T-helper 1 cell treated with Interleukin-12 subunit alpha and Interleukin-12 subunit beta and Interleukin-4 antibody, amounts not matched to agents 30 ng/mL and 1 ng/mL, for 36 hours (primary cell): ENCODE measurements at regions not wholly inside any gene's neighbourhood (a gene's known extent, or its start where the extent isn't known, plus 50 kb on each side); places are given as distances from the start of the nearest gene placed in this dataset.

Experiments used
- intact Hi-C: fragments of 100-400 bp; cut with micrococcal nuclease; formaldehyde crosslinking; loops from one replicate; pipeline ENCODE4 v1.15.1; 2024

- intact Hi-C loops: no loop called here
These were observed 188.1 kb downstream of the TMEM18 start for GRCh38 chr2:489084-489483.

DNA sequence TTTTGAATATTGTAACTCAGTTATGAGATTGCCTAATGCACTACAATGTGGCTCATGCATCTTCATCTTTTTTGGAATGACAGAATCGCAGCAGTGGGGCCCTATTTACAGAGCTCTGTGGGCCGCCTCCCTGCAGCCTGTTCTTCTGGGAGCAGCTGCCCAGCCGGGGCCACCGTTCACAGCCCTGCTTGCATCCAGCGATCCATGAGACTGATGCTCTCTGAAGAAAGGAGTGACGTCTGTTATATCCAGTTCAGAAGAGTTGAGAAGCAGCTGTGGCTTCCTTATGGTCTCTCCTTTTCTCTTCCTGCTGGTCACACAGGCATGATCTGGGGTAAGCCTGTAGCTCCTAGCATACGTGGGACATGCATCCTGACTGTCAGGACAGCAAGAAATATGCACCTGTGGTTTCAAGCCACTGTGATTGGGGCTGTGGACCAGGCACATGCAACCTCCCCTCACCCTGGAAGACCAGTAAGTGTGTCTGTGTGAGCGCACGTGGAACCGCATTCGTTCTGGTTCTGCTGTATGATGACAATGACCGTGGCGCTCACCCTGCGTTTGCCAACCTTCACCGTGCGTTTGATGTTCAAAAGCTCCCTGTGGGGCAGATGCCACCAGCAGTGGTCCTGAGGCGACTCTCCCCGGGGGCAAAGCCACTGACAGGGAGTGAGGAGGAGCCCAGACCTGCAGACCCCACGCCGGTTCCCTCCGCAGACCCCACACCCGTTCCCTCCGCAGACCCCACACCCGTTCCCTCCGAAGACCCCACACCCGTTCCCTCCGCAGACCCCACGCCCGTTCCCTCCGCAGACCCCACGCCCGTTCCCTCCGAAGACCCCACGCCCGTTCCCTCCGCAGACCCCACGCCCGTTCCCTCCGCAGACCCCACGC is 189.8 kb downstream of the TMEM18 start:
- intact Hi-C loops: no loop called here

GRCh38 chr2:486371-486770 is 190.8 kb downstream of the TMEM18 start:
- intact Hi-C loops: no loop called here

GRCh38 chr2:481388-481787 is 193.5 kb upstream of the ALKAL2 start:
- intact Hi-C loops: no loop called here

- intact Hi-C loops: no loop called here
These were observed 191.7 kb upstream of the ALKAL2 start for GRCh38 chr2:479490-480176.

GRCh38 chr2:479031-479430 is 191.1 kb upstream of the ALKAL2 start:
- intact Hi-C loops: no loop called here

DNA sequence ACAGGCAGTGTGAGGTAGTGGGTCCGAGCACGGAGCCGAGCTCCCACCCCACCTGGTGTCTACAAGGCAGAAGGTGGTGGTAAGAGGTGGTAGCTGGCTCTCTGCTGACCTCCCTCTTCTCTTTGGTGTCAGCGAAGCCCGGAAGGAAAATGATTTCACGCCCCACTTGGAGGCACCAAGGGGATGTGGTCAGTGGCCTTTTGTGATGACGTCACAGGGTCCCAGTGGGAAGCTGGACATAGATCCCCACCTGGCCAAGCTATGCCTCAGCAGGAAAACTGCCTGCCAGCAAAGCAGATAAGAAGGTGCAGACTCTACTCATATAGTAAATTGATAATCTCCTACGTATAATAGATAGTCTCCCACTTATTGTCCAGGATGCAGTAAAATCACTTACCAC is 183.7 kb upstream of the ALKAL2 start:
- intact Hi-C loops: no loop called here

GRCh38 chr2:469514-469913 is 181.6 kb upstream of the ALKAL2 start:
- intact Hi-C loops: no loop called here

DNA sequence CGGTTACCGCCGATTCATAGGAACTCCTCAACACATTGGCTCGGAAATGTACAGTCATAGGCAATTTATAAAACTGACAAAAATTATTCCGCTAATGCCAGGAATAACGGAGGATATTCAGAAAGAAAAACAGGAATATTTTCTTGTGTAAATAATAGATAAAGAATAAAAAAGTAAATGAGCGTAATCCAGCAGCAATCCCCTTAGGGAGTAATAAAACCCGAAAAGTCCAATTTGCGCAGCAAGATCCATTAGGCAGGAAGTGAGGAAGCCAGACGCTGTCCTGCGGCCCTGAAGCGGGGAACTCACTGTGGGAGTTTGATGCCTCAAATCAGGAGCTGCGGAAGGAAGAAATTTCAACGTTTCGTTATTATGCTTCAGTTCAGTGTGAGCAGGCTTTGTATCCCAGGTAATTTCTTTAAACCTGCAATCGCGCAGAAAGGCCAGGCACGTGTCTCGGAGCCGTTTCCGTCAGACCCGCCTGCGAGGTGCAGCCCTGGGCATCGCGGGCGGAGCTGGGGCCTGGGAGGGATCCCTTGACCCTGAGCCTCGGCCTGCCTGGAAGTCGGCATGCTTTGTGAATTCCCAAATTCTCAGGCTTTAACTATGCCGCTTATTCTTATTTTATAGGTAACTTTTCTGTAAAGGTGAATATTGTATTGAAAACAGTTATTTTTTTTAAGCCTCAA is 180.9 kb upstream of the ALKAL2 start:
- intact Hi-C loops: no loop called here

DNA sequence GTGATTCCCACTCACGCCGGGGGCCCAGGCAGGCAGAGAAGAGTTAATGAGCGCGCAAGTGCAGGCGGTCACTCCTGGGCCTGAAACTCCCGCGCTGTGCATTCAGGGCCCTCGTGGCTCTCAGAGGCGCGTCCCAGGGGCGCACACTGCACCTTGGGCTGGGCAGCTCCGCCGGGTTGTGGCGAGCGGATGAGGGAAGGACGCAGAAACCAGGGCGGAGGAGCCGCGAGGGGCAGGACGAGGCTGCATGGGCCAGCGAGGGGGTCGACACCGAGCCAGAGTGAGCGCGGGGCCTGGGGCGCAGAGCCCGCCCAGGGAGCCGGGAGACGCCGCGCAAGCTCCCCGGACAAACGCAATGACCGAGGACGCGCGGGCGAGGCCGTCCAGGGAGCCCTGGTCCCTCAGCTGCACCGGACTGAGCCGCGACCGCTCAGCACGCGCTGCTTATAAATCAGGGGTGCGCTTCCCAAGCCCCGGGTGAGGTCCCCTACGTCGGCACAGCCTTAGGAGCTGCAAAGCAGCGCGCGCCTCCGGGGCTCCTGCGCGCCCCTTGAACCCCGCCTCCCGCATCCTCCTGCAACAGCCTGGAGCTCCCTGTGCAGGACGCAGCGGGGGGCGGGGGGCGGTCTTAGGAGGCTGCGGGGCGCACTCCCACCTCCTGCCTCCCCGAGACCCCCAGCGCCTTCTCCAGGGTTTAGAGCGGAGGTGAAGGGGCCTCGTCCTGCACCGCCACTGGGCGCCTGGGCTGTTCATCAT is 180.2 kb upstream of the ALKAL2 start:
- intact Hi-C loops: no loop called here

- intact Hi-C loops: no loop called here
These were observed 179.6 kb upstream of the ALKAL2 start for GRCh38 chr2:467543-467891.

DNA sequence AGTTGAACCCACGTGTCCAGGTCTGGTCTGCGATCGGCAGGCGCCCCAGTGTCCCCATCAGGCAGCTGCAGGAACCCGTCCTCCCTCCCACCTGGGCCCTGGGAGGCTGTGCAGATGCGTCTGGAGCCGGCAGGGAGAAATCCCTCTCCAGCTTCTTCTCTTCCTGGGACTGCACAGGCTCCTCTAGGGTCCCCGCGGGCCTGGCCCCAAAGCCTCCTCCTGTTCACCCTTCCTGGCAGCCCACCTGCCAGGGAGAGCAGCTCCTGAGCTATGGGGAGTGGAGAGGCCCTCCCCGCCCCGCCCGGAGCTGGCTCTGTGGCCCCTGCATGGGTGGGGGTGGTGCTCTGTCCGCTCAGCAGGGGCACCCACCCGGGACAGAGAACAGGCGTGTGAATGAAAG is 179.2 kb upstream of the ALKAL2 start:
- intact Hi-C loops: no loop called here

GRCh38 chr2:464562-465309 is 176.8 kb upstream of the ALKAL2 start:
- intact Hi-C loops: no loop called here

- intact Hi-C loops: loop anchor here (1.0 to 2.0 kb wide), 3 partner anchors 23 to 216 kb away; partner anchors contain the start of gene TMEM18
These were observed 173.0 kb upstream of the ALKAL2 start for GRCh38 chr2:460861-461260.

DNA sequence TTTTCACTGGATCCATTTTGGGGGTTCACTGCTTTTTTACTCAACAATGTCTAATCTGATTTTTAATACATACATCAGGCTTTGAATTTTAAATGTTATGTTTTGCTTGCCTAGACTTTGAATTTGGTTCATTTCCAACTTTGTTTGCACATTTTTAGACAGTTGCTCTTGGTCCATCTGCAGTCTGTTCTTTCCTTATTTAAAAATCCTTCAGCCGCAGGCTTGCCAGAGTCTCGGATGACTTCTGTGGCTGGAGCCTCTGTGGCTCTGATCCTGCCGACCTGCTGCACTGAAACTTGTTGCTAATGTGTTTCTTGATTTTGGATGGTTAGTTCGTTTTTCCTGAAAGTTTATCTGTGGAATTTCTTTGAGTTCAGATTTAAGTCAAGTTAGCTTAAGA is 172.0 kb upstream of the ALKAL2 start:
- intact Hi-C loops: loop anchor here (1.0 to 2.0 kb wide), 2 partner anchors 65 to 217 kb away; partner anchors contain the start of gene TMEM18

DNA sequence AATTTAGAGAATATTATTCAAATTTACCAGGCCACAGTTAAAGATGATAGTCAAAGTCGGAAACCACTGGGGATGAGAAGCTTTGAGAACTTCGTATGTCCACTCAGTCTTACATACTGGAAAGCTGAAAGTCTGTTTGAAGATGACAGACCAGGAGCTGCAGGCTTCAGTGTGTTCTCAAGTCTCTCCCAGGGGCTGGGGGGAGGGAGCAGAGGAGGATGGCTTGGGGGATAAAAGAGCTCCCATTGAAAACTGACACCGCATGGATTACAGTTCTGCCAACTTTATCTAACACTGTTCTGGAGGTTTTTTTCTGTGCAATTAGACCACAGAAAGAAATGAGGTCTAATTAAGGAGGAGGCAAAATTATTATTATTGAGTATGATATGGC is 170.5 kb upstream of the ALKAL2 start:
- intact Hi-C loops: no loop called here

GRCh38 chr2:457792-458424 is 170.0 kb upstream of the ALKAL2 start:
- intact Hi-C loops: no loop called here

DNA sequence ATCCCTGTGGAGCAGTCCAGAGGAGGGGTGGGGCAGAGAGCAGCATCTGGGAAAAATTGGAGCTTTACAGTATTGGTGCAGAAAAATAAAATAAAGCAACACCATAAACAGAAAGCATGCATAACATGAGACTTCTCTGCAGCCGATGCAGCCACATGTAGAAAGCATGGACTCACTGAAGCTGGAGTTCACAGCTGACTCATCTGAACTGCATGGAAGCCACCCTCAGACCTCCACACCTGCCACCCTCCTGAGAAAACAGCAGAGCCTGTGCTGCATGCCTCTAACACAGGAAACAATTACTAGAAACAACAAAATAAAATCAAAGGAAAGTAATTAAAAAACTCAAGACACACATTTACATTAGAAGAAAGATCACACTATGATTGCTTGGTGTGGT is 169.4 kb upstream of the ALKAL2 start:
- intact Hi-C loops: no loop called here

DNA sequence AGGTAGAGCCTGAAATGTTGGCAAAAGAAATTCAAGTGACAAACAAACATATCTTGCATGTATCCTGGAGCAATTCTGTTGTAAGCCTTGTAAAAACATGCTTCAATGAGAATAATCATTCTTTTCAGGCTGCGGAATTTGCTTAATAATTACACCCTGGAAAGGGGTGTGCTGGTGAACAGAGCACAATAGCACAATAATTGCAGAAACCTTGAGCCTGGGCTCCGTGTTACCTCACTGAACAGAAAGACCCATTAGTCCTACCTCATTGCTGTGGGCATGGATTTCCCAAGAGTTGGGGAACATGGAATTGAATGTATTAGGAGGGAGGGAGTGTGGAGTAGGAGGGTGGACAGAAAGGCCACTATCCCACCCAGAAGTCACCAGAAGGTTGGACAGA is 168.0 kb upstream of the ALKAL2 start:
- intact Hi-C loops: no loop called here

DNA sequence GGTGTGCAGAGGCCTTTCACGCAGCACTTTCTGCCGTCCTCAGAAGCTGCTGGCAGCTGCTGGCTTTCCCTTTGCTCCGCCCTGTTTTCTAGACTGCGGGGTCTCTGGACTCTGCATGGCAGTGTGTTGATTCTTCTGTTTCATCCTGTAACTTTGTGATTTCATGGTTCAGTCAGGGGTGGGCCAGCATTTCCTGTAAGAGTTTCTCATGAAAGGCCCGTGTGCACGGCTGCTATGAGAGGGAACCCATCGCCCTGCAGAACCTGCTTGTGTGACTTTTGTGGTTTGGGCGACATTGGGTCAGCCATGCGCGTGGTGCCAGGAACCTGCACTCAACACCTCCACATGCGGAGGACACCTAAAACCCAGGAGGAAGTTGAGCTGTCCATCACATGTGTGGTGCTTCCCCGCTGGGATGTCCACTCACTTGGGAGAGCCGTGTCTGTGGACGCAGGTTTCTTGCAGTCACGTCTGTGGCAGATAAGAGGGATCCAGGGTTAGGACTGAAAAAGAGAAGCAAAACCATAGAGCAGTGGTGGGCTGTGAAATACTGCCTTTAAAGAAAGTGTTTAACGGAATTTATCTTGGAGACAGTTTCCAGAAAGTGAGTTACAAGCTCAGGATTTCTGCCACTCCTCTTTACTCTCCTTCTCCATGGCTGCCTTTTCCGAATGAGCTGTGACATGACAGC is 167.3 kb upstream of the ALKAL2 start:
- intact Hi-C loops: no loop called here
